HCT116 (cell line): ENCODE measurements at regions not wholly inside any gene's neighbourhood (a gene's known extent, or its start where the extent isn't known, plus 50 kb on each side); places are given as distances from the start of the nearest gene placed in this dataset.

Source experiments
- CTCF ChIP-seq, 3 experiments: fragments of 200-600 bp in 1 of 3; sonication (generic) in 1 of 3; IDR thresholded peaks in 2 of 3; conservative IDR thresholded peaks in 1 of 3; 2 replicates each; pipeline ENCODE4 v1.5.1; 2012 to 2017; ENCODE audit warnings: low read depth in 2 of 3, low read length in 2 of 3, antibody characterized with exemption in 1 of 3, borderline replicate concordance in 1 of 3, control low read depth in 1 of 3, mild to moderate bottlenecking in 1 of 3, mixed read lengths in 1 of 3, mixed run types in 1 of 3, moderate library complexity in 1 of 3; ENCODE audit not compliant: insufficient read depth in 1 of 3
- POLR2A ChIP-seq: IDR thresholded peaks from 2 replicates; pipeline ENCODE4 v1.7.0; 2011; ENCODE audit warnings: borderline replicate concordance; ENCODE audit not compliant: insufficient read depth, insufficient read length; ENCODE audit errors: extremely low read depth
- YY1 ChIP-seq: IDR thresholded peaks from 2 replicates; pipeline ENCODE4 v1.6.1; 2011; ENCODE audit warnings: low read length, low read depth, moderate library complexity, mild to moderate bottlenecking; ENCODE audit not compliant: insufficient replicate concordance; ENCODE audit errors: extremely low read depth

GRCh38 chr7:153370092-153370491 is 610.5 kb downstream of the ACTR3B start:
- TF ChIP-seq CTCF (IDR thresholded peaks at IDR 0.05 in 2 of 3, conservative IDR thresholded peaks at IDR 0.05 in 1 of 3; ENCODE audit: borderline replicate concordance in 1 of 3, insufficient read depth in 1 of 3, low read depth in 2 of 3, low read length in 2 of 3) (no peak), YY1 (no peak), POLR2A (no peak)
